DND-41 (cell line): ENCODE measurements at regions not wholly inside any gene's neighbourhood (a gene's known extent, or its start where the extent isn't known, plus 50 kb on each side); places are given as distances from the start of the nearest gene placed in this dataset.

Experiments
- ATAC-seq: fragments of 200-7000 bp; cut with Tn5 transposase; 3 replicates; pipeline ENCODE4 v1.9.1; 2021; ENCODE audit warnings: low read depth; ENCODE audit not compliant: insufficient read depth
- DNase-seq: peaks from one replicate; pipeline ENCODE4 v3.0.0-alpha.2; 2020
- H2AFZ ChIP-seq: 2 replicates; pipeline ENCODE4 v1.6.0; 2012; ENCODE audit warnings: low read depth, low read length
- H3K27ac ChIP-seq: 2 replicates; pipeline ENCODE4 v1.5.1; 2012; ENCODE audit warnings: low read length, inconsistent platforms
- H3K27me3 ChIP-seq: fragments of 200-600 bp; sonication (generic); 2 replicates; pipeline ENCODE4 v1.6.0; 2012; ENCODE audit warnings: low read length, mild to moderate bottlenecking, inconsistent platforms; ENCODE audit not compliant: insufficient read depth, poor library complexity
- H3K36me3 ChIP-seq: 2 replicates; pipeline ENCODE4 v1.5.1; 2012; ENCODE audit warnings: low read length, inconsistent platforms; ENCODE audit not compliant: insufficient read depth
- H3K4me1 ChIP-seq: 2 replicates; pipeline ENCODE4 v1.5.1; 2012; ENCODE audit warnings: mild to moderate bottlenecking, low read length; ENCODE audit not compliant: insufficient read depth
- H3K4me2 ChIP-seq: 2 replicates; pipeline ENCODE4 v1.6.0; 2012; ENCODE audit warnings: mild to moderate bottlenecking, moderate library complexity, low read length, inconsistent platforms; ENCODE audit not compliant: insufficient read depth
- H3K4me3 ChIP-seq, 2 experiments: fragments of 200-600 bp in 1 of 2; shearing (Covaris generic) in 1 of 2; 2 replicates each; pipeline ENCODE4 v1.5.1; 2012 to 2016; ENCODE audit warnings: inconsistent platforms in 2 of 2, low read length in 2 of 2, mild to moderate bottlenecking in 2 of 2, low read depth in 1 of 2, moderate library complexity in 1 of 2
- H3K79me2 ChIP-seq: 2 replicates; pipeline ENCODE4 v1.6.0; 2012; ENCODE audit warnings: low read length, inconsistent platforms; ENCODE audit not compliant: insufficient read depth
- H3K9ac ChIP-seq: 2 replicates; pipeline ENCODE4 v1.6.0; 2012; ENCODE audit warnings: low read depth, mild to moderate bottlenecking, inconsistent platforms, low read length, moderate library complexity
- H3K9me3 ChIP-seq: 2 replicates; pipeline ENCODE4 v1.5.1; 2012; ENCODE audit warnings: low read length, moderate library complexity, mild to moderate bottlenecking, inconsistent platforms; ENCODE audit not compliant: insufficient read depth, severe bottlenecking
- H4K20me1 ChIP-seq: 2 replicates; pipeline ENCODE4 v1.6.0; 2012; ENCODE audit warnings: low read length; ENCODE audit not compliant: insufficient read depth
- EZH2 ChIP-seq: IDR thresholded peaks from 3 replicates; pipeline ENCODE4 v1.6.1; 2012; ENCODE audit warnings: borderline replicate concordance, low read depth, mild to moderate bottlenecking, moderate library complexity, low read length, inconsistent platforms; ENCODE audit not compliant: severe bottlenecking
- TF ChIP-seq, protein P1 (sequence below): IDR thresholded peaks from 2 replicates; pipeline ENCODE4 v1.5.1; 2012; ENCODE audit warnings: borderline replicate concordance, low read length, moderate library complexity, mild to moderate bottlenecking; ENCODE audit not compliant: poor library complexity, severe bottlenecking; ENCODE audit errors: extremely low read depth

DNA sequence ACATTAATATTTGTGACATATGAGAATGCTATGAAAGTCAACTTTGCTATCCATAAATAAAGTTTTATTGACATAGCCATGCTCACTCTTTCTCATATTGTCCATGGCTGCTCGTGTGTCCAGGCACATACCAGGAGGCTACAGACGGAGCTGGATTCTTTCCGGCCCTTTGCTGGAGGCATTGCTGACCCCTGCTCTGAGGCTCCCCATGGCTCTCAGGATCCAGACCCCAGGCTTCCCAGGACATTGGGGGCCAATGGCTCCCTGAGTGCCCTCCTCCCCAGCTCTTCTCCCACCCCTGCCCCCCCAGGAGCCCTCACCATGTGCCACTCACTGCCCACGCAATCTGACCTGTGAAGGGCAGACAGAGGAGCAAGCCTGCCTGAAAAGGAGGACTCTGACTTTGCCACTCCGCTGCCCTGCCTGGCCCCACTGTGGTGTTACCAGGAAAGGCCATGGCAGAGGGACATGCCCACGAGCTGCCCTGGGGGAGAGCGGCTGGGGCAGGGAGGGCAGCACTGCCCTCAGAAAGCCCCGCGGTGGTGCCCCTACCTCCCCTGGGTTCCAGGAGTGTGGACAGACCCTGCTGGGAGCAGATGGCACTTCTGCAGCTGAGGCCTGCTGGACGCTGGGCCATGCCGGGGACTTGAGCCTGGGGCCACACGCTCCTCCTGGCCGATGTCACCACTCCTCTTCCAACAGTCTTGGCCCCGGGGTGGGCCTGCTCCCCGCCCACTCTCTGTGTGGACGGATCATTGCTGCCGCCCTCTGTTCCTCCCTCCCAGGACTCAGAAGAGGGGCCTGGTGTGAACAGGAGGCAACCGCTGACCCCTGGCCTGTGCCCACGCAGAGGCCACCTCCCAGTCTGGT, 97.8 kb upstream of the BHLHE23 start:
- H3K27ac ChIP-seq, result no peak overlapping the region
- no peak overlapping the region for H2AFZ ChIP-seq
- H3K9me3 ChIP-seq, result peaks cover 6% of the 10 kb centered on the region
- no peaks in the 10 kb centered on the region for H3K79me2 ChIP-seq
- H3K4me2 ChIP-seq, result no peak overlapping the region
- H3K4me1 ChIP-seq, result peaks cover 13% of the 10 kb centered on the region
- H3K9ac ChIP-seq, result no peak overlapping the region
- H3K36me3 ChIP-seq, result no peaks in the 10 kb centered on the region
- TF ChIP-seq EZH2, result no peak
- TF ChIP-seq, protein P1, sequence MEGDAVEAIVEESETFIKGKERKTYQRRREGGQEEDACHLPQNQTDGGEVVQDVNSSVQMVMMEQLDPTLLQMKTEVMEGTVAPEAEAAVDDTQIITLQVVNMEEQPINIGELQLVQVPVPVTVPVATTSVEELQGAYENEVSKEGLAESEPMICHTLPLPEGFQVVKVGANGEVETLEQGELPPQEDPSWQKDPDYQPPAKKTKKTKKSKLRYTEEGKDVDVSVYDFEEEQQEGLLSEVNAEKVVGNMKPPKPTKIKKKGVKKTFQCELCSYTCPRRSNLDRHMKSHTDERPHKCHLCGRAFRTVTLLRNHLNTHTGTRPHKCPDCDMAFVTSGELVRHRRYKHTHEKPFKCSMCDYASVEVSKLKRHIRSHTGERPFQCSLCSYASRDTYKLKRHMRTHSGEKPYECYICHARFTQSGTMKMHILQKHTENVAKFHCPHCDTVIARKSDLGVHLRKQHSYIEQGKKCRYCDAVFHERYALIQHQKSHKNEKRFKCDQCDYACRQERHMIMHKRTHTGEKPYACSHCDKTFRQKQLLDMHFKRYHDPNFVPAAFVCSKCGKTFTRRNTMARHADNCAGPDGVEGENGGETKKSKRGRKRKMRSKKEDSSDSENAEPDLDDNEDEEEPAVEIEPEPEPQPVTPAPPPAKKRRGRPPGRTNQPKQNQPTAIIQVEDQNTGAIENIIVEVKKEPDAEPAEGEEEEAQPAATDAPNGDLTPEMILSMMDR, result no peak
- no peak for DNase-seq
- no peak for ATAC-seq
- H3K27me3 ChIP-seq, result no peaks in the 10 kb centered on the region
- no peak overlapping the region for H3K4me3 ChIP-seq
- H4K20me1 ChIP-seq, result 0 out of 2 replicates have a peak, but pooled peaks cover 6% of the 10 kb centered on the region

DNA sequence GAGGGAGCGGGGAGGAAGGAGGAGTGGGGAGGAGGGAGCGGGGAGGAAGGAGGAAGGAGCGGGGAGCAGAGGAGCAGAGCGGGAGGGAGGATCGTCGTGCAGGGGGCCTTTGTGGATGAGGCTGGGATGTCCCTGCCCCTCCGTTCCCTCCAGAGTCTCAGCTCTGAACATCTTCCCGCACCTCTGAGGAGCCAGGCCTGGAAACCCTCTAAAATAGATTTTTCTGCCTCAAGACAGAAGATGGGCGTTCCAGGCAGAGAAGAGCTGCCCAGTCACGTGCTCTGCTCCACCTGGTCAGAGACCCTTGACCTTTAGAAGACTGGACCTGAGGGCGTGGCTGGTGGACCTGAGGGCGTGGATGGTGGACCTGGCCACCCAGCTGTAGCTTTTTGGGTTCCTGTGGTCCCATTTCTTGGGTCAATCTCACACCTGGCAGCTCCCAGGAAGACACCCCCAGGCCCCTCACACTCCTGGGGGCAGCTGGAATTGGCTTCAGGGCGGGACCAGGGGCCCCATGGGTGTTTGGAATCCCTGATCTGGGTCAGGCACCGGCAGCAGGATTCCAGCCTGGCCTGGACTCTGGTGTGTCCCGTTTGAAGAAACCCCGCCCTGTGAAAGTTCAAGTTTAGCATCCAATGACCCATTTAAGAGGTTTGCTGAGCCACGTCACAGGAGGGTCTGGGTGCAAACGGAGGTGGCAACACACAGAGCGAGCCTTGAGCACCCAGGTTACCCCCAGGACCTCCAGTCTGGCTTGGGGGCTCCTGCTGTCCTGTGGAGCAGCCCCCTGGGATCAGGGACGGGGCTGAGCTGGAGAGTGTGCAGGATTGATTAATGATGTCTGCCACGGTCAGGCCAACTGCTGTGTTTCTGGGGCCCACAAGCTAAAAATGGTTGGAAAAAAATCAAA, 96.9 kb upstream of the BHLHE23 start:
- Histone ChIP-seq H3K79me2 (no peaks in the 10 kb centered on the region), H3K4me2 (peak overlapping the region; percentile 73; the same call in 1 of the 2 replicates), H3K27ac (no peak overlapping the region), H3K4me3 (no peak overlapping the region), H3K4me1 (peaks cover 13% of the 10 kb centered on the region), H3K9ac (no peak overlapping the region), H3K9me3 (peaks cover 6% of the 10 kb centered on the region), H3K27me3 (no peaks in the 10 kb centered on the region), H4K20me1 (0 out of 2 replicates have a peak, but pooled peaks cover 6% of the 10 kb centered on the region), H3K36me3 (no peaks in the 10 kb centered on the region), H2AFZ (no peak overlapping the region)
- DNase-seq (no peak), ATAC-seq (no peak)
- TF ChIP-seq, protein P1, result no peak

DNA sequence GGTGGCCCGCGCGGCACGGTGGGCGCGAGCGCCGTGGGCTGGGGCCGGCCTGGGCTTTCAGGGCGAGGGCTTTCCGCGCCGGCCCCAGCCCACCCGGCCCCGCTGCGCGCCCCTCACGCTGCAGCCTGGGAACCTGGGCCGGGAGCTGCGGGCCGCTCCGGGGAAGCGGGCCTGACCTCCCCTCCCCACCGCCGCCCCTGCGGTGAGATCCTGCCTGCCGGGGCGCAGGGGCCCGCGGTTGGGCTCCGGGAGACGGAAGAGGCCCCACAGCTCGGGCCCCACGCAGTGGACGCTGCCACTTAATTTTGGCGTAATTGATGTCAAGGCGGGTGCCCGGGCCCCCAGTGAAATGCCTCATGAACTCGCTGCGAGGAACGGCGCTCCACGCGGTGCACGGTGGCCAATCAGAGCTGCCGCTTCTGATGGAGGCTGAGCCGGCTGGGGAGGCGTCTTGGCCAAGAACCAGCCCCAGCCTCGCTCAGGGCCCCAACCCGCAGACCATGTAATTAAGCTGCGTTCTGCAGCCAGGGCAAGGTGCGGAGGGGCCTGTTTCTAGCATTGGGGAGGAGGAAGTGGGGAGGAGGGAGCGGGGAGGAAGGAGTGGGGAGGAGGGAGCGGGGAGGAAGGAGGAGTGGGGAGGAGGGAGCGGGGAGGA, 96.1 kb upstream of the BHLHE23 start:
- Histone ChIP-seq H4K20me1 (0 out of 2 replicates have a peak, but pooled peaks cover 6% of the 10 kb centered on the region), H3K9ac (peak overlapping the region; percentile 99), H3K4me3 (peak overlapping the region; percentile 60 to 76; a peak in 3 of 4 replicates), H3K27me3 (no peaks in the 10 kb centered on the region), H3K4me1 (peaks cover 13% of the 10 kb centered on the region), H3K4me2 (peak overlapping the region; percentile 73), H3K36me3 (no peaks in the 10 kb centered on the region), H3K27ac (peak overlapping the region; percentile 98), H3K79me2 (no peaks in the 10 kb centered on the region), H3K9me3 (no peaks in the 10 kb centered on the region), H2AFZ (peak overlapping the region; percentile 86)
- ATAC-seq (peak; percentile 75), DNase-seq (peak; percentile 88)
- TF ChIP-seq, protein P1, result no peak
- no peak for TF ChIP-seq EZH2
